AG04449 (cell line): ENCODE measurements at regions not wholly inside any gene's neighbourhood (a gene's known extent, or its start where the extent isn't known, plus 50 kb on each side); places are given as distances from the start of the nearest gene placed in this dataset.

Source experiments
- CTCF ChIA-PET: fragments of 350-600 bp; formaldehyde crosslinking; extraction: SDS; loops from one replicate; lab custom pipeline; 2021; ENCODE audit warnings: antibody characterized with exemption; lab: Yijun Ruan, JAX
- POLR2A ChIA-PET: fragments of 400-600, 350-600 bp; formaldehyde crosslinking; extraction: SDS; loops from one replicate; lab custom pipeline; 2020; ENCODE audit warnings: antibody characterized with exemption, inconsistent platforms; lab: Yijun Ruan, JAX
- DNase-seq: peaks from one replicate; pipeline ENCODE4 v3.0.0-alpha.2; 2010; ENCODE audit warnings: low read depth, low spot score
- H3K4me3 ChIP-seq: 2 replicates; pipeline ENCODE4 v1.5.1; 2011; ENCODE audit warnings: low read depth, mild to moderate bottlenecking, control low read depth, low read length
- TF ChIP-seq, protein P1 (sequence below): IDR thresholded peaks from one replicate; pipeline ENCODE4 v1.5.1; 2011; ENCODE audit warnings: mild to moderate bottlenecking, moderate library complexity, low read length, control low read depth, inconsistent platforms; ENCODE audit not compliant: insufficient read depth; ENCODE audit errors: missing control alignments

DNA sequence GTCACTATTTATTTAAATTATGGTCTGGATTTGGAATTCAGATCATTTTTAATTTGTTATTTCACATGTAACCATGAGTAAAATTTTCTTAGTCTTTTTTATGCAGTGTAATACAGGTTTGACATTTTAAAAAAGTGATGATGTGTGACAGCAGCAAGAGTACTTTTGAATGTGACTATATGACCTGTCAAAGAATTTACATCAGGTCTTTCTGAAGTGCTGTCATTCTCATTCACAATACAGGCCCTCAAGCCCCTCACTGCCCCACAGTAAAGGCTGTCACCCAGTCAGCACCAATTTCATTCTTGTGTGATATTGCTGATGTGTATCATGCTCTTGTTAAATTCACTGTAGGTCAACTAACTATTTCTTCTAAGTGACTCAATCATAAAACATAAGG, 364.2 kb downstream of the NUP35 start:
- ChIA-PET CTCF (no interaction called here), POLR2A (no interaction called here)
- TF ChIP-seq, protein P1, sequence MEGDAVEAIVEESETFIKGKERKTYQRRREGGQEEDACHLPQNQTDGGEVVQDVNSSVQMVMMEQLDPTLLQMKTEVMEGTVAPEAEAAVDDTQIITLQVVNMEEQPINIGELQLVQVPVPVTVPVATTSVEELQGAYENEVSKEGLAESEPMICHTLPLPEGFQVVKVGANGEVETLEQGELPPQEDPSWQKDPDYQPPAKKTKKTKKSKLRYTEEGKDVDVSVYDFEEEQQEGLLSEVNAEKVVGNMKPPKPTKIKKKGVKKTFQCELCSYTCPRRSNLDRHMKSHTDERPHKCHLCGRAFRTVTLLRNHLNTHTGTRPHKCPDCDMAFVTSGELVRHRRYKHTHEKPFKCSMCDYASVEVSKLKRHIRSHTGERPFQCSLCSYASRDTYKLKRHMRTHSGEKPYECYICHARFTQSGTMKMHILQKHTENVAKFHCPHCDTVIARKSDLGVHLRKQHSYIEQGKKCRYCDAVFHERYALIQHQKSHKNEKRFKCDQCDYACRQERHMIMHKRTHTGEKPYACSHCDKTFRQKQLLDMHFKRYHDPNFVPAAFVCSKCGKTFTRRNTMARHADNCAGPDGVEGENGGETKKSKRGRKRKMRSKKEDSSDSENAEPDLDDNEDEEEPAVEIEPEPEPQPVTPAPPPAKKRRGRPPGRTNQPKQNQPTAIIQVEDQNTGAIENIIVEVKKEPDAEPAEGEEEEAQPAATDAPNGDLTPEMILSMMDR: no peak
- no peak for DNase-seq
- H3K4me3 ChIP-seq: no peak overlapping the region

DNA sequence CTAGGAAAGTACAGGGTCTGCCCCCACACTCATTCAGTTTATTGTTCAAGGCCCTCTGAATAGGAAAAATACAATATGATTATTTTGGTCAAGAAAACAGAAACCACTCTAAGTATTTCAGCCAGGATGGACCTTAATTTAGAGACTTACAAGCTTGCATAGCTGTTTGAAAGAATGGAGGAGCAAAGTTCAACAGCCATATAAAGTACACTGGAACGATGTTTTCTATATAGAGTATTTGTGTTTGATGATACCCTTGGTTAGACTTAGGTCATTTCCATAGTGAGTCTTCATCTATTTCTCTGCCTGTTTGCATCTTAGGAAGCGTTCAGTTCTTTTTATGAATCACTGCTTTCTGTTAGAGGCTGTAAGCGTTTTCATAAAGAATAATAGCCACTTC, 366.2 kb downstream of the NUP35 start:
- ChIA-PET CTCF (no interaction called here), POLR2A (no interaction called here)
- TF ChIP-seq, protein P1: no peak
- DNase-seq: no peak
- H3K4me3 ChIP-seq: no peak overlapping the region

DNA sequence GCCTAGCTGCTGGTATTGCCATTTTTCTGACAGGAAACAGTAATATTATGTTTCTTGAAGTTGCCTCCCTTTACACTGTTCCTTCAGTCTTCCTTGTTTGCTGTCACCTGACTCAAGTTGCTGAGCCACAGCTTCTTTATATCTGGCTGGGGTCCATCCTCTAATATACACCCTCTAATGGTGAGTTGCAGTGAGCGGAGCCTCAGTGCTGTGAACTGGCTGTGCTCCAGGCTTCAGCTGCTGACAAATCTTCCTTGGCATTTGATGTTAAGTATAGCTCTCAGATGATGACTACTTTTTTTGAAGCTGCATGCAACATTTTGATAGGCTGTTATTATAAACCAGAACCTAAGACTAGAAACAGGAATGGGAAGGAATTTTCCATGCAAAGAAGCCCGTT, 366.7 kb downstream of the NUP35 start:
- no peak overlapping the region for H3K4me3 ChIP-seq
- POLR2A ChIA-PET: no interaction called here
- no peak for DNase-seq
- TF ChIP-seq, protein P1: no peak
- CTCF ChIA-PET: no interaction called here

GRCh38 chr2:183493040-183493439, 368.8 kb downstream of the NUP35 start:
- TF ChIP-seq, protein P1: no peak
- H3K4me3 ChIP-seq: no peak overlapping the region
- no peak for DNase-seq
- POLR2A ChIA-PET: no interaction called here
- CTCF ChIA-PET: no interaction called here

DNA sequence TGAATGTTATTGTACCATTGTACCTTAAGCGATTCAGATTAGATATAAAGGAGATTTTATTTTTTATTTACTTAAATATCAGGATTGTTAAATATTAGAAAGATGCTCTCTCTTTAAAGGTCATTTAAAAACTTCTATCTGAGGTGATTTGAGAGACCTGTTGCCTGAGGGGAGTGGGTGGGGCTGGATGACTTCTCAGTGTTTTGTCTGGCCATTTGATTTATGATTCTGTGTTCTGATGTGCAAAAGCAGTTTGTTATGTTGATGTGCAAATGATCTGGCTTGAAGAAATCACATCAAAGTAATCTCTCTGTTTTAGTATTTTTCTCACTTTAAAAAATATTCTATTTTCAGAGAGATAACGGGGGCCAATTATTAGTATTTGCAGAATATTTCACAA, 370.8 kb downstream of the NUP35 start:
- TF ChIP-seq, protein P1: no peak
- H3K4me3 ChIP-seq: no peak overlapping the region
- POLR2A ChIA-PET: no interaction called here
- CTCF ChIA-PET: no interaction called here
- no peak for DNase-seq

DNA sequence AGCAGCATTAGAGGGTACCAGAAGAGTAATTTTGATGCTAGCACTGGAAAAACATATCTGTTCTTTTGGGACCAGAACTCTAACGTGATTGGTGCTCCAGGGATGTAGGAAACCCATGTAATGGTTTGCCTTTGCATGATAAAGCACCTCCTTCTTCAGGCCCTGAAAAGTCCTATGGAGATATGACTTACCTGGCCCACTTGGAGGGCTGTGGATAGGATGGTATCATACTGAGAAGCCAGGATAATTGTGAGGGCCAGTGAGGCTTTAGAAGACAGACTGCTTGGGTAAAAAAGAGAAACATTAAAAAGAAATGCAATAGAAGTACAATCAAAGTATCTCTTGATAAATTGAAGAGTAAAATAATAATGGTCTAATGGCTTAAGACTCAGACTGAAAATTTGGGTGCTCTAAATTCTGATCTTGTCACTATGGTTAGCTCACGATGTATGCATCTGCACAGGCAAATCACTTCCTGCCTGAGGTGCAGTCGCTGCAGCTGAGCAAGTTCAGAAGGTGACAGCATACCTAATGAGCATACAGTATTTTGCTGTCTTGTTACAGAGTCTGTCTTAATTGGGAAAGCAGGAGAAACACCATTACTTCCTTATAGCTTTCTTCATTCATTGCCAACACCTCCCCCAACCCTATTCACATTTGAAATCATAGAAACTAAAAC, 371.5 kb downstream of the NUP35 start:
- POLR2A ChIA-PET: no interaction called here
- H3K4me3 ChIP-seq: no peak overlapping the region
- no peak for DNase-seq
- CTCF ChIA-PET: no interaction called here
- TF ChIP-seq, protein P1: no peak
